8988T (cell line): ENCODE measurements at regions not wholly inside any gene's neighbourhood (a gene's known extent, or its start where the extent isn't known, plus 50 kb on each side); places are given as distances from the start of the nearest gene placed in this dataset.
A peak's percentile ranks its signal among the peaks of the same experiment; 100 is the strongest.

ENCODE experiments used
- DNase-seq: peaks from one replicate; pipeline ENCODE4 v3.0.0; 2011

GRCh38 chr12:100675432-100675831, 101.9 kb downstream of the GAS2L3 start:
- no peak for DNase-seq

- DNase-seq, result no peak
These were observed 107.6 kb downstream of the GAS2L3 start for GRCh38 chr12:100681074-100681473.

- no peak for DNase-seq
These were observed 108.7 kb downstream of the GAS2L3 start for GRCh38 chr12:100682178-100682577.

DNA sequence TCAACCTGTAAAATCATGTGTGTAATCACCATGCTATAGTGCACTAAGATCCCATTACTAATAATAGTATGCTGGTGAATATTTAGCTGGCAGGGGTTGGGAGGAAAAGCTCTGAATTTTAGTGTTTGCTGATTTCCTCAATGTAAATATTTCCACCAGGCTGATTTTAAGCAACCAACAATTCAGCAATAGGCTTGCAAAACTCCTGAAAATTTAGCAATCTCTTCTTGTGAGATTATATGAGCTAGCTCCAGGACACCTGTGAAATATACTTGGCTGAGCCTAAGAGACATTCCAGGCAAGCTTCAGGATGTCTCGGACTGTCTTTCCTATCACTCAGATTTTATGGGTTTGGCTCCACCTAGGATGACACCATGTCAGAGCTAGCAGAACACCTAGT, 106.9 kb upstream of the ANO4 start:
- no peak for DNase-seq

DNA sequence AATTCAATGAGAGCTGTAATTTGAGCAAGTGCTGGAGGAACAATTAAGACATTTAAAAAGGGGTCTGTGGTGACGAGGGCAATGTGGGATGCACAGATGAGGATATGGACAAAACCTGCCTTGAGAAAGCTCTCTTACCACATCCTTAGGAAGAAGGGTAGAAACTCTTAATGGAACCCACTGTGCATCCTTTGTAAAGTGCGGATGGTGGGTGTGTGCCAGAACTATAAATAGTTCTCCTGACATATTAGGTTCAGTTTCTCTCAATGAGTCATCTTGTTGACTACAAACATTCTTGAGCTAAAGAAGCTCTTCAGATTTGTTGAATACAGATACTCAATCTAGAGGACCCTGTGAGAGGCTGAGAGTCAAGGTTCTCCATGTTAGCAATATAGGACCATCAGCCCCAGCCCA, 106.1 kb upstream of the ANO4 start:
- no peak for DNase-seq

DNA sequence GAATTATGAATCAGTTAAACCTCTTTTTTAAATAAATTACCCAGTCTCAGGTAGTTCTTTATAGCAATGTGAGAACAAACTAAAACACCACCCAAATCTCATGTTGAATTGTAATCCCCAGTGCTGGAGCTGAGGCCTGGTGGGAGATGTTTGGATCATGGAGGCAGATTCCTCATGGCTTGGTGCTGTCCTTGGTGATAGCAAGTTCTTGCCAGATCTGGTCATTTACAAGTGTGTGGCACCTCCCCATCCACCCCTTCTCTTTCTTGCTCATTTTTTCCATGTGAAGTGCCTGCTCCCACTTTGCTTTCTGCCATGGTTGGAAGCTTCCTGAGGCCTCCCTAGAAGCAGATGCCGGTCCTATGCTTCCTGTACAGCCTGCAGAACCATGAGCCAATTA, 102.1 kb upstream of the ANO4 start:
- DNase-seq, result no peak

DNA sequence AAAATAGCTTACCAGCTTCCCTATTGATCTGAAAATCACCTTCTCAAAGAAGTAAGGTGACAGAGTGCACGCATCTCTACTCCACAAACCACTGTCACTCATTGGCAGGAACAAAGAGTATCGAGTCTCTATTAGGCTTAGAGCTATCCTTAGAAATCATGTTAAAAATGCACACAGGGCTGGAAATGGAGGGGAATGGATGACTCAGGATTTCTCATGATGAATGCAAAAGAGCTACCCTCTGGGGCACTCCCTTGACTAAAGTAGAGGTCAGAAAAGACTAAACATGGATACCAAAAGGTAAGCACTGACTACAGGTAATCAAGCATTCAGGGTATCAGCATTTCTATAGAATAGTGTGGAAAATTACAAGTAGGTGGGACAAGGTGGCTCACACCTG, 96.1 kb upstream of the ANO4 start:
- no peak for DNase-seq

GRCh38 chr12:100699209-100699608, 95.4 kb upstream of the ANO4 start:
- DNase-seq, result no peak

DNA sequence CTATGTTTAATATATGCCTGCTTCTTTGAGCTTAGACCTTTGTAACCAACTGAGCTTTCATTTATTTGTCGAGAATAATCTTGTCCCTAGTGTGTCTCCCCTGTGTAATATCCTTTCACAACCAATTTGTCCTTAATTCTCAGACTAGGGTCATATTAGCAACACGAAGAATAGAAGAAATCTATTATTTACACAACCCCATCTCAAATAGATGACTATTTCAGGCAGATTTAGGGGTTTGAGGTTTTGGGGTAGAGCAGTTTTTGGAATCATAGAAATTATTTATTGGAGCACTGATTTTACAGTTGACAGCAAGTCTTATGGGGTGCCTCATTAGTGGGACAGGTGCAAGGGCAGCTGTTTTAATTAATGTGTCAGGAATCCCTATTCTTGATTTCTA, 91.2 kb upstream of the ANO4 start:
- no peak for DNase-seq

DNA sequence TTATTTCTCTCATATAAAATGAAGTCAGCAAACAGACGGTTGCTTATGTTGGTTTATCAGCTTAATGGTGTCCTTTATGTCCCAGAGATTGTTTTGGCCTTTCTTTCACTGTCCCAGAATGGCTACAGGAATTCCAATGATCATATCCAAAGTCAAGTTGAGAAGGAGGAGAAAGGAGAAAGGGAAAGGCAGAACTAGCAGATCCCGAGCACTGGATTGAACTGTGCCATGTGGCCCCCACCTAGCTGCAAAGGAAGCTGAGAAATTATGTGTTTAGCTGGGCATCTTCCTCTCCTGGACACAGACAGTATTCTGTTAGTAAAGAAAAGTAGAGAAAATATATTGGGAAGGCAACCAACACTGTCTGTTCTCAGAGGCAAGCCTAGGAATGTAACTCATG, 90.7 kb upstream of the ANO4 start:
- no peak for DNase-seq

DNA sequence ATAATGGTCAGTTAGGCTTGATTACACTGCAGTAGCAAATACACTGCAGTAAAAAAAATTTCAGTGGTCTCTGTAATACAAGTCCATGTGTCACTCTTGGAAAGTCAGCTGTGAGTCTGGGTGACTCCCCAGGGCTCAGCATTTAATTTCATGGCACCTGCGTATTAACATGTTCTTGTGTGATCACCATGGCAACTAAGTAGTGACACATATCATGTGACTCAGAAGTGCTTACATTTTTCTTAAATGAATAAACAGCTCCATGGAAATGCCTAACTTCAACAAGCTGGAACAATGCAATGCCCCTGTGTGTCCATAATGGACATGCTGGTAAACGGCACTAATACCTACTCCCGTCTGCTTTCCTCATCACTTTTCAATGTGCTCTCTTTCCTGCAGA, 88.5 kb upstream of the ANO4 start:
- DNase-seq, result no peak

- DNase-seq, result no peak
These were observed 86.0 kb upstream of the ANO4 start for GRCh38 chr12:100708591-100708990.

- DNase-seq, result no peak
These were observed 78.3 kb upstream of the ANO4 start for GRCh38 chr12:100715976-100716944.

GRCh38 chr12:100716945-100717732, 77.4 kb upstream of the ANO4 start:
- peak; percentile 52 for DNase-seq

GRCh38 chr12:100717733-100718067, 76.9 kb upstream of the ANO4 start:
- DNase-seq, result no peak

DNA sequence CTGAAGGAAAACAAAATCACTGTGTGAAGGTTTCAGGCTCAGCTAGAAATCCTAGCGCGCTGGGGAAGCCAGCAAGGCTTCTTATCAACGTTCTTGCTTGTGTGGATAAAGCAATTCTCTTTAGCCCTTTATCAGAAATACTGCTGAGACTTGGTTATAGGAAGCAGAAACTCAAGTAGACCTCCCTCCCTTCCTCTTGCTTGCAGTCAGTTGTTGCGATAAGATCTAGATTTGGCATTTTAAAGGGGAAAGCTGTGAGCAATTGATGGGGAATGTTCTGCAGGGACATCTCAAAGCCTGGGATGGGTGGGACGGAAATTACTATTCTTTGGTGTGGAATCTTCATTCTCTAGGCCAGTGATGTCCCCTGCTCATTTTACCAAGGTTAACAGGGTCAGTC, 76.4 kb upstream of the ANO4 start:
- DNase-seq, result no peak

- no peak for DNase-seq
These were observed 74.4 kb upstream of the ANO4 start for GRCh38 chr12:100720016-100720654.

GRCh38 chr12:100721169-100721568, 73.4 kb upstream of the ANO4 start:
- DNase-seq, result no peak

DNA sequence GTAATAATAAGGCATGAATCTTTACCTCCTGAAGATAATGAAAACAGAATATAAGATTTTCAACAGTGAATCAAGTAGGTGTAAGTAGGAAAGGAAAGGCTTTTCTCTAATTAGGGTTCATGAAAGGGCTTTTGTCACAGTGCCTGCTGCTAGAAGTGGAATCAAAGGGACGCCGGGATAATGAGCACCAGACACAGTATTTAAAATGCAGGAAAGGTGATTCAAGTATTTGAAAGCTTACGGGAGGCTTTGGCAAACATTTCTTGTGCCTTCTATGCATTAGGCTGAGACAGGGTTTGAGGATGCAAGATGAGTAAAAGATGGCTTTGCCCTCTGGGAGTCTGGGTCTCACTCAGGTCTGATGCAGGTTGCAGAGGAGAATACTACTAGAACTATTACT, 70.5 kb upstream of the ANO4 start:
- DNase-seq, result no peak

- DNase-seq, result no peak
These were observed 60.6 kb upstream of the ANO4 start for GRCh38 chr12:100733817-100734593.

- DNase-seq, result no peak
These were observed 57.4 kb upstream of the ANO4 start for GRCh38 chr12:100737168-100737567.

DNA sequence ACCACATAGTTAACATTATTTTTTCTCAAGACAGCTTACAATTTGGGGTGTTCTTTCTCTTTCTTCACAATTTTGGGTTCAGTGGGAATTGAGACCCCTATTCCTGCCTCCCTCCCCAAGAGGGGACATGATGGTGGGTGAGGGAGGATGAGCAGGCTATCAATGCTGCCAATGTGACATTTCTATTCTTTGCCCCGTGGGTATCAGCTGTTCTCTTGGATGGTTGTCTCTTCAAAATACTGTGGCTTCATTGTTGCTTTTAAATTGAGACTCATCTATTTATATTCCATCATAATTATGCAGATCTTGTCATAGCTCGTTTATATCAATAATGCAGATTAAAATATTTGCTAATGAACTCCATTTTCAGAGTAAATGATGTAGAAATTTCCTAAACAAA, 56.5 kb upstream of the ANO4 start:
- no peak for DNase-seq
